ENCODE measurements at regions not wholly inside any gene's neighbourhood (a gene's known extent, or its start where the extent isn't known, plus 50 kb on each side); places are given as distances from the start of the nearest gene placed in this dataset.

- DNase-seq (ENCODE audit: low read depth): no peak
These were observed 64.9 kb upstream of the MVB12B start for GRCh38 chr9:126261584-126262356.

DNA sequence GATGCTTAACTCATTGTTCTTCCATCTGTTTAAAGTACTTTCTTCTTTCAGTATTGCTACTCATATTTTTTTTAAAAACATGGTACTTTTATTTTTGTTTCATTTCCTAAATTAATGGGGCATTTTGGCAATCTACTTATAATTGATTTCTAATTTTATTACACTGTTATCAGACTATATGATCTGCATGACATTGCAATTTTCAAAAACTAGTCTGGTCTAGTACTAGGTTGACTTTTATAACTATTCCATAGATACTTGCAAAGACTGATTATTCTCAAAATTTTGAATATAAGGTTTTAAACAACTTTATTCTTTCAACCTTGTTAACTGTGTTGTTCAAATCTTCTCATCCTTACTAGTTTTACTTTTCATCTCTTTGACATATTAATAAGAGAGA lies 63.9 kb upstream of the MVB12B start:
- DNase-seq (ENCODE audit: low read depth): no peak

DNA sequence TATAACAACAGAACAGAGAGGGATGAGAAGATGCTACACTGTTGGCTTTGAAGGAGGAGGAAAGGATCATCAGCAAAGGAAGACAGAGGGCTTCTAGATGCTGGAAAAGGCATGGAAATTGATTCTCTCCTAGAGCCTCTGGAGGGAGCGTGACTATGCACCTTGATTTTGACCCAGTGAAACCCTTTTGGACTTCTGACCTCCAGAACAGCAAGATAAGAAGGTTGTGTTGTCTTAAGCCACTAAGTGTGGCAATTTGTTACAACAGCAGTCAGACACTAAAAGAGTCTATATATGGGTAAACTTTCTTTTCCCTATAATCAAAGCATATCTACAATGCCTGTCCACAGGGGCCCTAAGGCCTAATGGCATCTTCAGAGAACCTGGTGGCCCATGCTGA lies 56.1 kb upstream of the MVB12B start:
- no peak for DNase-seq (ENCODE audit: low read depth)

- DNase-seq (ENCODE audit: low read depth): no peak
These were observed 51.1 kb upstream of the MVB12B start for GRCh38 chr9:126275386-126276001.

DNA sequence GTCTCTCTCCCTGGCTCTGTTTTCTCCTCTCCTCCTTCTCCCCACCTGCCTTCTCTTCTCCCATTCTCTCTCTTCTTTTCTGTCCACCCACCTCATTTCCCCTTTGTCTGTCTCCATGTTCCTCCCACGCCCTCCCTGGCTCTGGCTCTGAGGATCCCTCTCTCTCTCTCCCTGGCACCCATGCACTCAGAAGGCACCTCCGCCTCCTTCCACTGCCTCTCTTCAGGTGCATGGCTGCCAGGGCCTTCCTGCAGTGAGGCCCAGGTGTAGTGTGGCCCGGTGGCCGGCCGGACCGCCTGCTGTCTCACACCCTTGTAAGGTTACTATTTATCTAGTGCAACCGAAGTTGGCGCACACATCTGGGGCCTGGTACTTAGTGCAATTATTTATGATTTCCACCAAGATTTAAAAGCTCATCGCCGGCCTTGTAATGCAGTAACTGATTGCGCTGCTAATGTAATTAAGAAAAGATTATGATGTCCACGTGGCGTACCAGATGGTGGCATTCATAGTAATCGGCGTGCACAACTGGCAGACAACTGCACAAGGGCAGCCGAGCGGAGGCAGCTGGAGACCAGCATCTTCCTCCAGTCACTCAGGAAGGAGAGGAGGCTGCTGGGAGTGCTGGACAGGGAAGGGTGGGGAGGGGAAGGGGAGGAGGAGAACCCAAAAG lies 50.4 kb upstream of the MVB12B start:
- DNase-seq (ENCODE audit: low read depth): no peak
